Activated CD4-positive, alpha-beta T cell treated with anti-CD3 and anti-CD28 coated beads, Interleukin-2, amount 10 ng/mL, durations not matched to agents 7 days and 5 days (primary cell): ENCODE measurements at regions not wholly inside any gene's neighbourhood (a gene's known extent, or its start where the extent isn't known, plus 50 kb on each side); places are given as distances from the start of the nearest gene placed in this dataset.
"Not testable (repeated sequence)": the region's sequence is repeated elsewhere in the genome, so short reads cannot be mapped to it uniquely, and the experiment has no call there.

ENCODE experiments used
- CTCF ChIA-PET: fragments of 350-600 bp; sonication (Branson Sonifier 250); formaldehyde crosslinking; loops from one replicate; lab custom pipeline; 2021; ENCODE audit warnings: antibody characterized with exemption; lab: Charles Lee
- POLR2A ChIA-PET: fragments of 350-600 bp; sonication (Branson Sonifier 250); formaldehyde crosslinking; loops from one replicate; lab custom pipeline; 2021; ENCODE audit warnings: antibody characterized with exemption; lab: Charles Lee
- DNase-seq: peaks from one replicate; pipeline ENCODE4 v3.0.0-alpha.2; 2020
- H3K27ac Mint-ChIP-seq: one replicate; pipeline ENCODE4 v1.8.0; 2021; ENCODE audit warnings: mild to moderate bottlenecking, moderate library complexity, mixed read lengths
- H3K27me3 Mint-ChIP-seq: one replicate; pipeline ENCODE4 v1.8.0; 2021; ENCODE audit warnings: mixed read lengths
- H3K36me3 Mint-ChIP-seq: one replicate; pipeline ENCODE4 v1.8.0; 2021; ENCODE audit warnings: low read depth, mixed read lengths
- H3K4me1 Mint-ChIP-seq: one replicate; pipeline ENCODE4 v1.8.0; 2021; ENCODE audit warnings: mixed read lengths
- H3K4me3 Mint-ChIP-seq: one replicate; pipeline ENCODE4 v1.8.0; 2021; ENCODE audit warnings: mild to moderate bottlenecking, moderate library complexity, mixed read lengths
- H3K9me3 Mint-ChIP-seq: one replicate; pipeline ENCODE4 v1.8.0; 2021; ENCODE audit warnings: mixed read lengths

- no peaks in the 10 kb centered on the region for H3K4me1 Mint-ChIP-seq
- no peak overlapping the region for H3K4me3 Mint-ChIP-seq
- ChIA-PET CTCF (no interaction called here), POLR2A (no interaction called here)
- H3K9me3 Mint-ChIP-seq, result no peaks in the 10 kb centered on the region
- no peaks in the 10 kb centered on the region for H3K36me3 Mint-ChIP-seq
- H3K27ac Mint-ChIP-seq, result no peak overlapping the region
- no peaks in the 10 kb centered on the region for H3K27me3 Mint-ChIP-seq
- DNase-seq, result no peak
Observed at GRCh38 chr13:100957741-100958140, 283.1 kb upstream of the TMTC4 start.

- POLR2A ChIA-PET, result no interaction called here
- CTCF ChIA-PET, result interaction anchor here (1.5 kb wide), 1 partner anchor 13 kb away, joined by 3 read pairs; no protein-coding TSS in a partner anchor
- no peaks in the 10 kb centered on the region for H3K9me3 Mint-ChIP-seq
- H3K4me1 Mint-ChIP-seq, result no peaks in the 10 kb centered on the region
- DNase-seq, result no peak
- no peak overlapping the region for H3K27ac Mint-ChIP-seq
- H3K36me3 Mint-ChIP-seq, result no peaks in the 10 kb centered on the region
- no peak overlapping the region for H3K4me3 Mint-ChIP-seq
- no peaks in the 10 kb centered on the region for H3K27me3 Mint-ChIP-seq
Observed at GRCh38 chr13:100954430-100955305, 280.1 kb upstream of the TMTC4 start.

GRCh38 chr13:100951016-100951415 is 276.4 kb upstream of the TMTC4 start:
- DNase-seq, result no peak
- POLR2A ChIA-PET, result no interaction called here
- Mint-ChIP-seq H3K4me3 (no peak overlapping the region), H3K36me3 (no peaks in the 10 kb centered on the region), H3K4me1 (no peaks in the 10 kb centered on the region), H3K27ac (no peak overlapping the region), H3K9me3 (no peaks in the 10 kb centered on the region), H3K27me3 (no peaks in the 10 kb centered on the region)
- CTCF ChIA-PET, result no interaction called here

- H3K27me3 Mint-ChIP-seq, H3K36me3 Mint-ChIP-seq, H3K4me1 Mint-ChIP-seq, H3K4me3 Mint-ChIP-seq, H3K27ac Mint-ChIP-seq, CTCF ChIA-PET, POLR2A ChIA-PET, DNase-seq, H3K9me3 Mint-ChIP-seq: not testable (repeated sequence)
Observed at GRCh38 chr13:100948937-100949336, 274.3 kb upstream of the TMTC4 start.

GRCh38 chr13:100946588-100946987 is 272.0 kb upstream of the TMTC4 start:
- Mint-ChIP-seq H3K9me3 (no peaks in the 10 kb centered on the region), H3K4me3 (no peak overlapping the region), H3K27ac (no peak overlapping the region), H3K27me3 (peaks cover 2% of the 10 kb centered on the region), H3K36me3 (no peaks in the 10 kb centered on the region), H3K4me1 (no peaks in the 10 kb centered on the region)
- ChIA-PET CTCF (no interaction called here), POLR2A (no interaction called here)
- DNase-seq, result no peak

- Mint-ChIP-seq H3K4me1 (no peaks in the 10 kb centered on the region), H3K27ac (no peak overlapping the region), H3K9me3 (no peaks in the 10 kb centered on the region), H3K27me3 (peaks cover 2% of the 10 kb centered on the region), H3K4me3 (no peak overlapping the region), H3K36me3 (no peaks in the 10 kb centered on the region)
- DNase-seq, result no peak
- POLR2A ChIA-PET, result no interaction called here
- CTCF ChIA-PET, result no interaction called here
Observed at GRCh38 chr13:100944791-100945345, 270.3 kb upstream of the TMTC4 start.

- Mint-ChIP-seq H3K36me3 (no peaks in the 10 kb centered on the region), H3K4me3 (no peak overlapping the region), H3K27me3 (peaks cover 2% of the 10 kb centered on the region), H3K27ac (no peak overlapping the region), H3K4me1 (no peaks in the 10 kb centered on the region), H3K9me3 (no peaks in the 10 kb centered on the region)
- DNase-seq, result no peak
- ChIA-PET CTCF (no interaction called here), POLR2A (no interaction called here)
Observed at GRCh38 chr13:100942742-100943141, 268.1 kb upstream of the TMTC4 start.

- DNase-seq, result no peak
- H3K4me1 Mint-ChIP-seq, result no peaks in the 10 kb centered on the region
- H3K27me3 Mint-ChIP-seq, result peaks cover 3% of the 10 kb centered on the region
- no peak overlapping the region for H3K4me3 Mint-ChIP-seq
- no peaks in the 10 kb centered on the region for H3K9me3 Mint-ChIP-seq
- no peaks in the 10 kb centered on the region for H3K36me3 Mint-ChIP-seq
- ChIA-PET POLR2A (no interaction called here), CTCF (interaction anchor here (0.6 to 1.2 kb wide), 2 partner anchors 12 to 1995 kb away, joined by 3 to 6 read pairs; no protein-coding TSS in a partner anchor)
- H3K27ac Mint-ChIP-seq, result no peak overlapping the region
Observed at GRCh38 chr13:100941377-100942368, 267.1 kb upstream of the TMTC4 start.

GRCh38 chr13:100940658-100941057 is 266.1 kb upstream of the TMTC4 start:
- H3K4me3 Mint-ChIP-seq, result no peak overlapping the region
- H3K27me3 Mint-ChIP-seq, result peaks cover 7% of the 10 kb centered on the region
- POLR2A ChIA-PET, result no interaction called here
- H3K36me3 Mint-ChIP-seq, result no peaks in the 10 kb centered on the region
- CTCF ChIA-PET, result interaction anchor here (1.2 kb wide), 1 partner anchor 13 kb away, joined by 3 read pairs; no protein-coding TSS in a partner anchor
- H3K27ac Mint-ChIP-seq, result no peak overlapping the region
- no peaks in the 10 kb centered on the region for H3K4me1 Mint-ChIP-seq
- no peak for DNase-seq
- H3K9me3 Mint-ChIP-seq, result no peaks in the 10 kb centered on the region

- Mint-ChIP-seq H3K9me3 (no peaks in the 10 kb centered on the region), H3K4me3 (no peak overlapping the region), H3K27me3 (peaks cover 8% of the 10 kb centered on the region), H3K27ac (no peak overlapping the region), H3K36me3 (no peaks in the 10 kb centered on the region), H3K4me1 (no peaks in the 10 kb centered on the region)
- CTCF ChIA-PET, result no interaction called here
- no peak for DNase-seq
- POLR2A ChIA-PET, result no interaction called here
Observed at GRCh38 chr13:100933841-100934240, 259.2 kb upstream of the TMTC4 start.

GRCh38 chr13:100922599-100922998 is 248.0 kb upstream of the TMTC4 start:
- CTCF ChIA-PET, result no interaction called here
- Mint-ChIP-seq H3K27me3 (peaks cover 3% of the 10 kb centered on the region), H3K27ac (no peak overlapping the region), H3K36me3 (no peaks in the 10 kb centered on the region), H3K9me3 (no peaks in the 10 kb centered on the region), H3K4me3 (no peak overlapping the region), H3K4me1 (no peaks in the 10 kb centered on the region)
- POLR2A ChIA-PET, result no interaction called here
- DNase-seq, result no peak

GRCh38 chr13:100921139-100921538 is 246.5 kb upstream of the TMTC4 start:
- Mint-ChIP-seq H3K9me3 (no peaks in the 10 kb centered on the region), H3K27ac (no peak overlapping the region), H3K27me3 (peaks cover 7% of the 10 kb centered on the region), H3K4me1 (no peaks in the 10 kb centered on the region), H3K4me3 (no peak overlapping the region), H3K36me3 (no peaks in the 10 kb centered on the region)
- POLR2A ChIA-PET, result no interaction called here
- DNase-seq, result no peak
- CTCF ChIA-PET, result interaction anchor here (0.7 kb wide), 1 partner anchor 18 kb away, joined by 3 read pairs; no protein-coding TSS in a partner anchor
